SK-N-SH (cell line): ENCODE measurements at regions not wholly inside any gene's neighbourhood (a gene's known extent, or its start where the extent isn't known, plus 50 kb on each side); places are given as distances from the start of the nearest gene placed in this dataset.

ENCODE experiments used
- CTCF ChIA-PET: fragments of 300-600, 350-600 bp; formaldehyde crosslinking; extraction: SDS; loops from one replicate; lab custom pipeline; 2021; lab: Yijun Ruan, JAX
- POLR2A ChIA-PET: fragments of 350-600 bp; sonication (Branson Sonifier 250); formaldehyde crosslinking; extraction: SDS; loops from one replicate; lab custom pipeline; 2020; ENCODE audit warnings: antibody characterized with exemption, inconsistent platforms; lab: Yijun Ruan, JAX
- DNase-seq: peaks from one replicate; pipeline ENCODE4 v3.0.0; 2012
- H2AFZ ChIP-seq: fragments of 200-600 bp; sonication (generic); 2 replicates; pipeline ENCODE4 v1.8.1; 2016; ENCODE audit warnings: antibody characterized with exemption, mild to moderate bottlenecking, low read depth
- H3F3A ChIP-seq: fragments of 200-600 bp; sonication (generic); replicated peaks from 2 replicates; pipeline ENCODE3; 2016; ENCODE audit warnings: antibody characterized with exemption, mild to moderate bottlenecking; ENCODE audit not compliant: insufficient read depth
- H3K27ac ChIP-seq, 2 experiments: fragments of 200-500 bp in 1 of 2; fragments of 200-600 bp in 1 of 2; sonication (Bioruptor generic) in 1 of 2; sonication (generic), shearing (Covaris generic) in 1 of 2; 2 replicates each; pipeline versions ENCODE4 v1.5.1 to v1.6.1; 2014 to 2016; ENCODE audit warnings: low read depth in 2 of 2, inconsistent platforms in 1 of 2, low read length in 1 of 2, mild to moderate bottlenecking in 1 of 2, mixed read lengths in 1 of 2
- H3K27me3 ChIP-seq: fragments of 200-600 bp; sonication (generic), shearing (Covaris generic); 2 replicates; pipeline ENCODE4 v1.6.1; 2016; ENCODE audit warnings: mixed run types; ENCODE audit not compliant: insufficient read depth
- H3K36me3 ChIP-seq, 2 experiments: fragments of 200-500 bp in 1 of 2; fragments of 200-600 bp in 1 of 2; sonication (Bioruptor generic) in 1 of 2; sonication (generic) in 1 of 2; replicated peaks in 1 of 2; 2 replicates each; pipeline versions ENCODE3 to v1.5.1; 2014 to 2016; ENCODE audit warnings: low read length in 1 of 2, mild to moderate bottlenecking in 1 of 2; ENCODE audit not compliant: insufficient read depth in 2 of 2, control insufficient read depth in 1 of 2
- H3K4me1 ChIP-seq, 2 experiments: fragments of 200-500 bp in 1 of 2; fragments of 200-600 bp in 1 of 2; sonication (Bioruptor generic) in 1 of 2; sonication (generic), shearing (Covaris generic) in 1 of 2; 2 replicates each; pipeline versions ENCODE4 v1.5.1 to v1.6.1; 2014 to 2016; ENCODE audit warnings: low read depth in 1 of 2, low read length in 1 of 2, mixed run types in 1 of 2; ENCODE audit not compliant: insufficient read depth in 2 of 2, control insufficient read depth in 1 of 2
- H3K4me2 ChIP-seq: fragments of 200-600 bp; sonication (generic), shearing (Covaris generic); 2 replicates; pipeline ENCODE4 v1.6.1; 2017; ENCODE audit warnings: mixed run types
- H3K4me3 ChIP-seq, 2 experiments: fragments of 200-500 bp in 1 of 2; fragments of 200-600 bp in 1 of 2; sonication (Bioruptor generic) in 1 of 2; sonication (generic), shearing (Covaris generic) in 1 of 2; 2 replicates each; pipeline versions ENCODE4 v1.5.1 to v1.8.1; 2014 to 2016; ENCODE audit warnings: low read depth in 2 of 2, inconsistent platforms in 1 of 2, low read length in 1 of 2, mild to moderate bottlenecking in 1 of 2, mixed read lengths in 1 of 2, moderate library complexity in 1 of 2
- H3K79me2 ChIP-seq: fragments of 200-600 bp; sonication (generic); 2 replicates; pipeline ENCODE4 v1.8.1; 2017; ENCODE audit warnings: mild to moderate bottlenecking; ENCODE audit not compliant: insufficient read depth
- H3K9ac ChIP-seq: fragments of 200-600 bp; sonication (generic); 2 replicates; pipeline ENCODE4 v1.6.1; 2017; ENCODE audit warnings: mixed run types
- H3K9me2 ChIP-seq: fragments of 200-600 bp; sonication (generic); 2 replicates; pipeline ENCODE4 v1.6.1; 2017; ENCODE audit warnings: mixed run types
- H3K9me3 ChIP-seq: fragments of 200-600 bp; sonication (generic); 2 replicates; pipeline ENCODE4 v1.6.1; 2017; ENCODE audit warnings: mixed run types, mild to moderate bottlenecking, moderate library complexity
- H4K20me1 ChIP-seq: fragments of 200-600 bp; sonication (generic); 2 replicates; pipeline ENCODE4 v1.6.1; 2017; ENCODE audit warnings: mild to moderate bottlenecking, mixed run types; ENCODE audit not compliant: insufficient read depth
- CTCF ChIP-seq: fragments of 200-600 bp; sonication (generic); IDR thresholded peaks from 2 replicates; pipeline ENCODE4 v1.6.1; 2017; ENCODE audit warnings: antibody characterized with exemption, mild to moderate bottlenecking, moderate library complexity
- ELF1 ChIP-seq: IDR thresholded peaks from 2 replicates; pipeline ENCODE4 v1.4.0; 2012
- EP300 ChIP-seq, 2 experiments: IDR thresholded peaks; 2 replicates each; pipeline versions ENCODE4 v1.4.0 to v1.6.1; 2012; ENCODE audit warnings: borderline replicate concordance in 1 of 2, low read depth in 1 of 2, low read length in 1 of 2
- FOXJ3 ChIP-seq: sonication (generic); formaldehyde crosslinking; IDR thresholded peaks from 2 replicates; pipeline ENCODE4 v1.5.1; 2020; ENCODE audit warnings: mild to moderate bottlenecking, missing genetic modification reagents
- FOXM1 ChIP-seq: IDR thresholded peaks from 2 replicates; pipeline ENCODE4 v1.4.0; 2012; ENCODE audit warnings: low read depth, mild to moderate bottlenecking
- GATA2 ChIP-seq: sonication (generic); formaldehyde crosslinking; IDR thresholded peaks from 2 replicates; pipeline ENCODE4 v1.5.0; 2020; ENCODE audit warnings: mild to moderate bottlenecking, missing genetic modification reagents
- IRF3 ChIP-seq: fragments of 150-350 bp; IDR thresholded peaks from 2 replicates; pipeline ENCODE4 v1.6.1; 2016; ENCODE audit warnings: mild to moderate bottlenecking, low read depth, low read length
- MXI1 ChIP-seq: IDR thresholded peaks from 2 replicates; pipeline ENCODE4 v1.6.1; 2012; ENCODE audit warnings: mild to moderate bottlenecking, low read depth, low read length, improper control_type of control experiment
- NFIC ChIP-seq: IDR thresholded peaks from 2 replicates; pipeline ENCODE4 v1.4.0; 2012; ENCODE audit warnings: borderline replicate concordance
- NRF1 ChIP-seq: IDR thresholded peaks from 2 replicates; pipeline ENCODE4 v1.6.1; 2012; ENCODE audit warnings: low read depth, mild to moderate bottlenecking, low read length
- PBX3 ChIP-seq: IDR thresholded peaks from 2 replicates; pipeline ENCODE4; 2012
- POLR2AphosphoS5 ChIP-seq: IDR thresholded peaks from 2 replicates; pipeline ENCODE4 v1.6.1; 2012; ENCODE audit warnings: low read depth, low read length
- RFX5 ChIP-seq: IDR thresholded peaks from 2 replicates; pipeline ENCODE4 v1.6.1; 2012; ENCODE audit warnings: mild to moderate bottlenecking, improper control_type of control experiment, low read length
- TEAD4 ChIP-seq: IDR thresholded peaks from 2 replicates; pipeline ENCODE4 v1.4.0; 2012; ENCODE audit warnings: mild to moderate bottlenecking, borderline replicate concordance; ENCODE audit not compliant: insufficient read depth
- USF1 ChIP-seq: IDR thresholded peaks from 2 replicates; pipeline ENCODE4 v1.4.0; 2012; ENCODE audit warnings: low read depth, borderline replicate concordance
- YY1 ChIP-seq: IDR thresholded peaks from 2 replicates; pipeline ENCODE4 v1.4.0; 2012; ENCODE audit warnings: low read depth, mild to moderate bottlenecking
- ZBTB33 ChIP-seq: IDR thresholded peaks from 2 replicates; pipeline ENCODE4 v1.4.0; 2012; ENCODE audit warnings: low read depth, borderline replicate concordance
- WGBS: methylation state at CpG from one replicate; pipeline ENCODE4 v1.1.6; 2017; ENCODE audit warnings: low lambda C conversion rate; 5-methylcytosine and 5-hydroxymethylcytosine counted together

- H3K4me1 ChIP-seq = no peaks in the 10 kb centered on the region
- DNase-seq = no peak
- H3K79me2 ChIP-seq = no peaks in the 10 kb centered on the region
- no peaks in the 10 kb centered on the region for H3F3A ChIP-seq
- H3K4me3 ChIP-seq = no peak overlapping the region
- no peaks in the 10 kb centered on the region for H3K9me2 ChIP-seq
- 4% methylated on average over 5 of the region's 9 CpGs for WGBS
- POLR2A ChIA-PET = no interaction called here
- H4K20me1 ChIP-seq = no peaks in the 10 kb centered on the region
- peaks cover 64% of the 10 kb centered on the region for H3K27me3 ChIP-seq
- no peak overlapping the region for H3K4me2 ChIP-seq
- no peak overlapping the region for H3K9ac ChIP-seq
- CTCF ChIA-PET = no interaction called here
- no peak overlapping the region for H3K27ac ChIP-seq
- TF ChIP-seq CTCF = no peak
- TF ChIP-seq ELF1 = no peak
- no peak for TF ChIP-seq IRF3
- TF ChIP-seq EP300 (IDR thresholded peaks at IDR 0.05; ENCODE audit: borderline replicate concordance in 1 of 2, low read depth in 1 of 2, low read length in 1 of 2) = no peak
- TF ChIP-seq PBX3 = no peak
- TF ChIP-seq USF1 = no peak
- no peak for TF ChIP-seq RFX5
- no peak for TF ChIP-seq TEAD4
- no peak for TF ChIP-seq POLR2AphosphoS5
- no peak for TF ChIP-seq FOXM1
- no peak for TF ChIP-seq MXI1
- no peak for TF ChIP-seq NFIC
- no peak for TF ChIP-seq YY1
- no peak for TF ChIP-seq NRF1
- TF ChIP-seq GATA2 (CRISPR knock-in tag) = no peak
- no peak for TF ChIP-seq ZBTB33
- TF ChIP-seq FOXJ3 (CRISPR knock-in tag) = no peak
- H3K36me3 ChIP-seq = no peaks in the 10 kb centered on the region
- H2AFZ ChIP-seq = no peak overlapping the region
- H3K9me3 ChIP-seq = no peaks in the 10 kb centered on the region
These were observed 176.9 kb downstream of the TFAP2C start for GRCh38 chr20:56805966-56806365.
